ELF-1 (cell line): ENCODE measurements at regions not wholly inside any gene's neighbourhood (a gene's known extent, or its start where the extent isn't known, plus 50 kb on each side); places are given as distances from the start of the nearest gene placed in this dataset.

ENCODE experiments used
- DNase-seq: peaks from one replicate; pipeline ENCODE4 v3.0.0-alpha.2; 2016; ENCODE audit warnings: low read depth, low spot score

DNA sequence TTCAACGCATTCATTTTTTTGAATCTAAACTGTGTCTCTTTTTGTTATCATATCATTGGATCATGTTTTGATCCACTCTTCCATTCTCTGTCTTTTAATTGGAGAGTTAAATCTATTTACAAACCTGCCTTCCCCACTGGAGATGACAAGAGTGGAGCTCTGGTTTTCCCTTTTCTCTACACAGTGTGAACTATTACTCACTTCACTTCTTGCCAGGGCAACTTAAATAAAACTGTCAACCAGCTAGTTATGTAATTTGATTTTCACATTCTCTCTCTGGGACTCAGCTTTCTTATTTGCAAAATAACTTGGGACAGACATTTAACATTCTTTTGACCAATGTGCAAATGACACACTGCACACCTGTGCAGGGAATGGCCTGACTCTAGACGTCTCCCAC, 230.8 kb upstream of the CST7 start:
- no peak for DNase-seq

DNA sequence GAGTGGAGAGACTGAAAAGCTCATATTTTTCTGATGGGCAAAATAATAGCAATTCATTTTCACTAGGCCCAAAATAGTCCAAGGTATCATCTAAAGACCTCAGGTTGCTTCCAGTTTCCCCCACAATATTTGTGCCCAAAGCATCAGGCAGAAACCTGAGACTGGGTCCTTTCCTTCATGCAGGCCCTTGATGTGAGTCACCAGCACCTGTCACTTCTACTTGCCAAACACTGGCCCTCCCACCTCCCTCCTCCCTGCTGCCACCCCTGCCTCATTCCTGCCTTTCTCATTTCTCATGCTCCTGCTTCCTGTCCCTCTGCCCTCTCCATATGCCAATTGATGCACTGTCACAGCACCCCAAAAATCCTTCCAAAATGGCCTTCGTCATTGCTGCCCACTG, 230.4 kb upstream of the CST7 start:
- DNase-seq, result no peak

DNA sequence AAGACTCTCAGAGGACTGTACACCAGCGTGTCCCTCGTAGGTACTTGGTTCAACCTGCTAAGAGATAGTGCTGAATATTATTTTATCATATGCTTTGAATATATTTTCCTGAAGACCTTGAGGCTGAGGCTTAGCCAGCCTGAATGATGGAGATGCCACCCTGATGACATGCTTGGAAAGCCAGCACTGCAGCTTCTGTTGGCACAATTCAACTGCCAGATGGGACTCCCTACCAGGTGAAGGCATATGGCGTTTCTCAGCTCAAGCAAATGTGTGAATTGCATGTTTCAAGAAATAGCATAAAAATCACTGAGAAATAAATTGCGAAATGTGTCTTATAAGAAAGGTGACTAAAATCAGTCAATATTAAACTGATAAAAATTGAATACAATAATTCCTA, 228.1 kb upstream of the CST7 start:
- no peak for DNase-seq

GRCh38 chr20:24721891-24722568, 227.0 kb upstream of the CST7 start:
- no peak for DNase-seq

DNA sequence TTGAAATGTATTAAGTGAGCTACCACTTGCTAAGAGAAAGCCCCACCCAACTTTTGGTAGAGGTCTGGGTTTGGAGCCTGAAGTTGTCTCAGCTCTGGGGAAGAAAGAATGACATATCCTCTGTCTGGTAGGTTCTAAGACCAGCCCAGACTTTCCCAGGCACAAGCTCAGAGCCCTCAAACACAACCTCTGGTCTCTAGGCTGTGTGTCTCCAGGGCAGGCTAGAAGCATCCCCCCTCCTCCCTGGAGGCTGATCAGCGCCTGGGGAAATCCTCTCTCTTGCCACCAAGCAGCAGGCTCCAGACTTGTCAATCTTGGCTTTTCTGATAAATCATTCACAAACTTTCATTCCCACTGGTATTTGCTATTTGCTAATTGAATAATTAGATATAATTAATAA, 226.5 kb upstream of the CST7 start:
- DNase-seq, result no peak

- DNase-seq, result no peak
These were observed 225.9 kb upstream of the CST7 start for GRCh38 chr20:24723186-24723585.

DNA sequence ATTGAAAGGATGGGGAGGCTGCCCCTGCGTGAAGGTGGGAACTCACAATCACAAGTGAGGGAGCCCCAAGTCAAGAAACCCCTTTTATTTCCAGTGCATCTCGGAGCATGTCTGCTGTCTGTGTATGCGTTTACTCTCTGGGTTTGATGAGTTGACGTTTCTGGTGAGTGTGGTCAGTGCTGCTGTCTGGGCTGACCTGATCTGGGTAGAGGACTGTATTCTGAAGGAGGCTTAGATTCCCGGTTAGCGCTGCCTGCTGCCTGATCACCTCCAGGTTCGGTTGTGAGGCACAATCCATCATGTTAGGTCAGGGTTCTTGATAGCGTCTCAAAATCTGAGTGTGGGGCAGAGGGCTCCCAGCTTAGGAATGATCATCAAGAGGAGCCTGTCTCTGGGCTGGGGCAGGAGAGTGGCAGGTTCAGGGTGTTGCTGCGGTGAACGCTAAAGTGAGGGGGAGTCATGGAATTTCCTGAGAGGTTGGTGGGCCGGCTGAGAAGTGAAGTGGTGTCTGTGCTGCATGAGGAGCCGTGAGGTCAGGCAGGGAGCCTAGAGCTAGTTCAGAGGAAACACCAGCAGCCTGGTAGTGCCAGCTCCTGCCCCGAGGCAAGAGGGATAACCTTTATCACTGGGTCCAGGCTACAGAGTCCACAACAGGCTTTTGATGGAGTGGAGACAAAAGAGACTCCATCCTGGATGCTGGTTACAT, 225.3 kb upstream of the CST7 start:
- no peak for DNase-seq

- no peak for DNase-seq
These were observed 224.0 kb upstream of the CST7 start for GRCh38 chr20:24724982-24725533.

- DNase-seq, result no peak
These were observed 221.3 kb upstream of the CST7 start for GRCh38 chr20:24727795-24728194.

DNA sequence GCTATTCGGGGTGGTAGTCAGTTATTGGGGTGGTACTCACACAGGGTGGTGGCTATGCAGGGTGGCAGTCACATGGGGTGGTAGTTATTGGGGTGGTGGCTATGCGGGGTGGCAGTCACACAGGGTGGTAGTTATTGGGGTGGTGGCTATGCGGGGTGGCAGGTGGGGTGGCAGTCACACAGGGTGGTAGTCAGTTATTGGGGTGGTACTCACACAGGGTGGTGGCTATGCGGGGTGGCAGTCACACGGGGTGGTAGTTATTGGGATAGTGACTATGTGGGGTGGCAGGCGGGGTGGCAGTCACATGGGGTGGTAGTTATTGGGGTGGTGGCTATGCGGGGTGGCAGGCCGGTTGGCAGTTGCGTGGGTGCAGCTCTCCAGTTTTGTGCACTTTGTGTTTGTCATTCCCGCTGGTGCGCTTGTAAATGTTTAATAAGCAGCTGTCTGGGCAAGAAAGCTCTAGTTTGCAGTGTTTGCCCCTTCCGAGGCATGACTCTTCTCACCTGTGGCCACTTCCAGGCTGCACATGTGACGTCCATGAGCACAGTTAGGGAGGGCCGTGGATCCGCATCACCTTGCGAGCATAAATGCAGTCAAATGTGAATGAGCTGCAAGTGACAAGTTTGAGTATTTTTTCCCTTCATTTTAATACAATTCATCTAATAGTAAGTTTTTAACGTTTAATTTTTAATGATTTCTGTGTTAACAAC, 219.0 kb upstream of the CST7 start:
- DNase-seq, result no peak

DNA sequence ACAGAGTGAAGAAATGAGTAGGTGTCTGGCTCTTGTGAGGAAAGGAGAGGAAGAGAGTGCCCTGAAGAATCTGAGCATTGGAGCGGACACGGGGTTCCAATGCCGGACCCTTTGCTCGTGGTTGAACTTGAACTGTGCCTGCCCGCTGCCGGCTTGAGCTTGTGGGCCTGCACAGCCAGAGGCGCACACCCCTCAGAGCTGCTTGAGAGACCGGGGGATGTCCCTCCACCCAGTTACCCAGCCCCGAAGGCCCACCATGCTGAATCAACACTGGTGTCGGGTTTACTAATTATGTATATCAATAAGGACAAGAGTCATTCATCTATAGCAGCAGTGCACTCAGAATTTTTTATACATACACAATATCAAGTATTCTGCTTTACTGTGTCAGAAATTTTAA, 218.3 kb upstream of the CST7 start:
- DNase-seq, result no peak

DNA sequence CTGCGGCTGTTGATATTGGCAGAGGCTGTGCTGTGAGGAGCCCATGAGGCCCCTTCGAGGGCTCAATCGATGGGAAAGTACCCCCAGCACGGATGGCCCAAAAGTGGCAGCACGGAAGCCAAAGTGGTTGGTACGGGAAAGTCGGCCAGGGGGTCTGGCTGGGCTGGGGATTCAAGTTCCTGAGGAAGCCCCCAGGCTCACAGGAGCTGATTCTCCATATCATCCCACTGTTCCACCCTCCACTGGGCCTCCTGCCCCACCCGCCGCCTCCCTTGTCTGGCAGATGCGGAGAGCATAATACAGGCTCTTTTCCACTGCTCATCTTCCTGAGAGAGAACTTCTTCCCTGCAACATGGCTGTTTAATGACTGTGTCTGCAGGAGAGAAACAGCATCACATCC, 217.8 kb upstream of the CST7 start:
- DNase-seq, result no peak

DNA sequence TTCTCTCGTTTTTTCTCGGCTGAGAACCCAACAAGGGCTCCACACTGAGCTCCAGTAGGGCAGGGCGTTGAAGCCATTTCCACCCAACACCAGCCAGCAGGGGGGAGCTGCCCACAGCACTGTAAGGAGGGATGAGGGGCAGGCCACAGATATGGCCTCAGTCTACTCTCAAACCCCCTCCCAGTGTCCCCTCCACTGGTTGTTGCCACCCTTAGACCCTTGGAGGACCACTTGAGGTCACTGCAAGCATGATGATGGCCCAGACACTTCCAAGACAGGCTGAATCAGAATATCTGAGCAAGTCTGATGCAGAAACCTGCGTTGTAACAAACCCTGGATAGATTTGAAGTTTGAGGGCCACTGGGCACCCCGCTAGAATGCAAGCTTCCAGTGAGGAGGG, 217.0 kb upstream of the CST7 start:
- DNase-seq, result no peak

DNA sequence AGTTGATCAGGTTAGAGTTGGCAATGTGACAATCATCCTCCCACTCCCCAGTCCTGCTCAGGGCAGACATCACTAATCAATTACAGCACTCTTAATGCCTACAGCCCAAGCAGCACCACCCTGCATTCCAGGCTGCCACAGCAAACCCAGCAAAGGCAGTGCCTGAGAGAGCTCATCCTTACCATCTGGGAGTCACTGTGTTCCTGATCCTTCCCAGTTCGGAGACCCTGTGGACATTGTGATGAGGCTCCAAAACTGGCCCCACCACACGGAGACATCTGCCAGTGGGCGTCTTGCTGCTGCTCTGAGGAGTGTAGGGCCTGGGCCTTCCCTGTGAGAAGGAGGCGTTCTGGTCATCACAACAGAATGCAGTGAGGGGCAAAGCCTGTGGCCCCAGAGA, 216.5 kb upstream of the CST7 start:
- DNase-seq, result no peak

GRCh38 chr20:24733416-24733815, 215.7 kb upstream of the CST7 start:
- no peak for DNase-seq

DNA sequence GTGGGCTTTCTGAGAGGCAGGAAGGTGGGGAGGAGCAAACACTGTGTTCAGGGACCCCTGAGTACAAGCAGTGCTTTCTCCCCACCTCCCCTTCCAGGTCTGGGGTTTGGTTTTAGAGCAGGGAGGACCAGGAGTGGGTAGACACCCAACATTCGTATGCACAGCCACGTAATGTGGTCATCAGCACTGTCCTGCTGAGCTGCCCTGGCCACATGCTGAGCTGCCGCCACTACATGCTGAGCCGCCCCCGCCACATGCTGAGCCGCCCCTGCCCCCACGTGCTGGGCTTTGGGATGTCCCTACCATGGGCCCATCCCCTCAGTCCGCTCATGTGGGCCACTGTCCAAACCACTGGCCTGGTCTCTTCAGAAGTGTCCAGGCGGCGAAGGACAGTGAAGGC, 214.9 kb upstream of the CST7 start:
- no peak for DNase-seq

- peak; percentile 42 for DNase-seq
These were observed 213.8 kb upstream of the CST7 start for GRCh38 chr20:24735263-24735662.

GRCh38 chr20:24736131-24736843, 212.8 kb upstream of the CST7 start:
- no peak for DNase-seq

DNA sequence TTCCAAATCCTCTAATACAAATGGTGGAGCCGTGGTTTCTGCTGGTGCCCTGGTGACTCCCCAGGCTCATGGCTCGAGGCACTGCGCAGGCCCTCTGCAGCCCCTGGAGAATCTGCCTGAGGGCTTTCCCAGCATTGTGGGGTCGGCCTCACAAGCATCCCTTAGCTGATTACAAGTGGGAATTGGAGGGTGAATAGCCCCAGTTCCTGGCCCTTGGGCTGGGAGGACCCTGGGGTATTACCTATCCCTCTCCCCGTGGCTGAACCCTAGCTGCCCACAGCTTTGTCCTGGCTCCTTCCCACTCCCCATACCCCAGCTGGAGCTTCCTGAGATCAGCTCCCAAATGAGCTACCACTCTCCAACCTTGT, 212.2 kb upstream of the CST7 start:
- no peak for DNase-seq

DNA sequence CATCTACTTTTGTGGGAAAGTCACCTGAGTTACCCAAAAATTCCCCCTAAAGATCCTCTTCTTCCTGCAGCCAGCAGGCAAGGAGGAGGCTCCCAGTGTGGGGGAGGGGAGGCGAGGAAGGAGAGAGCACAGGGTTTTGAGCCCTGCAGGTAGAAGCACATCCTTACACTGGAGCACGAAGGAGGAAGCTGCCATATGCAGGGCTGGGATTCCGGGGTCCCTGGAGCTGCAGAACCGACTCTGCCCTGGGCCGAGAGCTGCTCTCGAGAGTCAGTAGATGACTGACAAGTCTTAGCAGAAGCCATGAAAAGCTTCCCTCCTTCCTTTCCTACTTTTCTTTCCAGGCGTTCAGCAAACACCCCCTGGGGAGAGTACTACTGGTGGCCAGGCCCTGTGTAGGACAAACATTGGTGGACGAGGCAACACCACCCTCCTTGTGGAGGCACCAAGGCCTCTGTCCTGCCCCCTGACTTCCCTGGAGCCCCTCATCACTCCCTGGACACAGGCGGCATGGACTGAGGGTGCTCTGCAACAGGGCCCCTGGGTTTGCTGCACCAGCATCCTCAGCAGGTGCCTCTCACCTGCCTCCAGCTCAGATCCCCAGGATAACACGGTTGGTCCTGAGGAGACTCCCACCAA, 211.7 kb upstream of the CST7 start:
- DNase-seq, result no peak

DNA sequence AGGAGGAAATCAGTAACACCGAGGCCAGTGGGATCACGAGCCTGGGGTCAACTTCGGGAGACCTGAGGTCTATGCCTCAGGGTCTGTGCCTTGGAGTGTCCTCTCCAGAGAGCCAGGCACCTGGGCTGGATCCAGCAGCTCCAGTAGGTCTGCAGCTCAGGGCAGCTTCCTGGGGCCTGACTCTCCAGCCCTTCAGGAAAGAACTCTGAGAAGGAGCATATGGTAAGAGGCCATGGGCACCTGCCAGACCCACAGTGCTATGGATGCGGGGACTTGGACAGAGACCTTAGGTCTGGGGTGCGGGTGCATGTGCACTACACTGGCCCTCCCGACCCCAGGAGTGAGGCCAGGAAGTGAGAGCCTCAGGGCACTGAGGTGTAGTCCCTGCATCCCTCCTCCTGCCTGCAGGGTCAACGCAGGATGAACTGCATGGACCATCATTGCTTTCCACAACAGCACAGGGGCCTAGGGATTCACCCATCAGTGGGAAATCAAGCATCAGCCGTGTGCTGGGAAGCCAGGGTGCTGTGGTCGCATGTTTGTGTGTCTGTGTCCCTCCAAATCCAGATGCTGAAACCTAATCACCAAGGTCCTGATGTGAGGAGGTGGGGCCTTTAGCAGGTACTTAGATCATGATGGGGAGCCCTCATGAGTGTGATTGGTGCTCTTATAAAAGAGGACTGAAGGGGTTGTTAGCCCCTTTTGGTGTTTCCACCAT, 210.9 kb upstream of the CST7 start:
- DNase-seq, result no peak
